Left lung (tissue), 4 donors: ENCODE measurements at regions not wholly inside any gene's neighbourhood (a gene's known extent, or its start where the extent isn't known, plus 50 kb on each side); places are given as distances from the start of the nearest gene placed in this dataset.

ENCODE experiments used
- ATAC-seq: fragments of 200-7000 bp; cut with Tn5 transposase; one replicate; pipeline ENCODE4 v1.9.1; 2020; ENCODE audit warnings: moderate library complexity
- DNase-seq, 4 donors: peaks; one replicate each; pipeline ENCODE4 v3.0.0-alpha.2; 2013 to 2020
- H3K27ac ChIP-seq, 2 donors: fragments of 200-600 bp; sonication (generic) in 1 of 2; one replicate each; pipeline versions ENCODE4 v1.5.0 to v1.8.0; 2020 to 2021
- H3K27me3 ChIP-seq, 2 donors: fragments of 200-600 bp; sonication (generic) in 1 of 2; one replicate each; pipeline versions ENCODE4 v1.5.0 to v1.8.0; 2020 to 2021
- H3K36me3 ChIP-seq, 2 donors: fragments of 200-600 bp; sonication (generic) in 1 of 2; one replicate each; pipeline versions ENCODE4 v1.5.0 to v1.8.0; 2020 to 2021
- H3K4me1 ChIP-seq, 2 donors: fragments of 200-600 bp; one replicate each; pipeline ENCODE4 v1.8.0; 2021
- H3K4me3 ChIP-seq, 2 donors: fragments of 200-600 bp; sonication (generic) in 1 of 2; one replicate each; pipeline versions ENCODE4 v1.5.0 to v1.8.0; 2020 to 2021; ENCODE audit warnings: mild to moderate bottlenecking in 1 of 2
- H3K9me3 ChIP-seq, 2 donors: fragments of 200-600 bp; sonication (generic) in 1 of 2; one replicate each; pipeline versions ENCODE4 v1.5.0 to v1.8.0; 2020 to 2021
- CTCF ChIP-seq, 2 donors: fragments of 200-600 bp; sonication (generic) in 1 of 2; IDR thresholded peaks; one replicate each; pipeline versions ENCODE4 v1.5.0 to v1.8.0; 2021; ENCODE audit warnings: antibody characterized with exemption in 2 of 2
- intact Hi-C, 2 donors: fragments of 100-400 bp; cut with DNase I; formaldehyde crosslinking; loops; one replicate each; pipeline versions ENCODE4 v1.11.2 to v1.14.2; 2022
- donor health status: DM: no; HTN: yes; CAD: no.
- donor health status: DM: no; HTN: no; CAD: no.

- Histone ChIP-seq H3K9me3 (no peaks in the 10 kb centered on the region), H3K27ac (no peak overlapping the region), H3K4me3 (no peak overlapping the region), H3K27me3 (no peaks in the 10 kb centered on the region), H3K36me3 (no peaks in the 10 kb centered on the region), H3K4me1 (peaks cover 0 to 6% of the 10 kb centered on the region in 2 donors)
- ATAC-seq: no peak
- no peak for TF ChIP-seq CTCF (IDR thresholded peaks at IDR 0.05)
- no peak for DNase-seq
- intact Hi-C loops: no loop called here
These were observed 202.9 kb downstream of the HS3ST3A1 start for GRCh38 chr17:13398853-13399252.

- no peaks in the 10 kb centered on the region for H3K9me3 ChIP-seq
- H3K27me3 ChIP-seq: no peaks in the 10 kb centered on the region
- intact Hi-C loops: no loop called here
- no peak overlapping the region for H3K27ac ChIP-seq
- DNase-seq: no peak
- no peaks in the 10 kb centered on the region for H3K36me3 ChIP-seq
- H3K4me3 ChIP-seq: no peak overlapping the region
- peaks cover 0 to 7% of the 10 kb centered on the region in 2 donors for H3K4me1 ChIP-seq
- ATAC-seq: no peak
- TF ChIP-seq CTCF (IDR thresholded peaks at IDR 0.05): no peak
These were observed 203.6 kb downstream of the HS3ST3A1 start for GRCh38 chr17:13398091-13398490.

- peaks cover 0 to 7% of the 10 kb centered on the region in 2 donors for H3K4me1 ChIP-seq
- H3K27ac ChIP-seq: peak overlapping the region; percentile 33 to 50
- H3K9me3 ChIP-seq: no peaks in the 10 kb centered on the region
- no peak overlapping the region for H3K4me3 ChIP-seq
- no peaks in the 10 kb centered on the region for H3K36me3 ChIP-seq
- intact Hi-C loops: no loop called here
- no peak for TF ChIP-seq CTCF (IDR thresholded peaks at IDR 0.05)
- H3K27me3 ChIP-seq: no peaks in the 10 kb centered on the region
- DNase-seq (no peak), ATAC-seq (peak; percentile 63)
These were observed 205.9 kb downstream of the HS3ST3A1 start for GRCh38 chr17:13395862-13396261.

GRCh38 chr17:13395346-13395745, 206.4 kb downstream of the HS3ST3A1 start:
- Histone ChIP-seq H3K9me3 (no peaks in the 10 kb centered on the region), H3K4me1 (peaks cover 0 to 7% of the 10 kb centered on the region in 2 donors), H3K4me3 (no peak overlapping the region), H3K27me3 (no peaks in the 10 kb centered on the region), H3K27ac (peak overlapping the region; percentile 33 to 50), H3K36me3 (no peaks in the 10 kb centered on the region)
- ATAC-seq (peak; percentile 59), DNase-seq (no peak)
- intact Hi-C loops: no loop called here
- no peak for TF ChIP-seq CTCF (IDR thresholded peaks at IDR 0.05)

- H3K36me3 ChIP-seq: no peaks in the 10 kb centered on the region
- intact Hi-C loops: no loop called here
- no peak overlapping the region for H3K27ac ChIP-seq
- ATAC-seq (peak; percentile 45), DNase-seq (no peak)
- no peaks in the 10 kb centered on the region for H3K27me3 ChIP-seq
- TF ChIP-seq CTCF (IDR thresholded peaks at IDR 0.05): no peak
- peaks cover 0 to 7% of the 10 kb centered on the region in 2 donors for H3K4me1 ChIP-seq
- H3K4me3 ChIP-seq: no peak overlapping the region
- no peaks in the 10 kb centered on the region for H3K9me3 ChIP-seq
These were observed 207.7 kb downstream of the HS3ST3A1 start for GRCh38 chr17:13393841-13394710.
